HCT116 (cell line): ENCODE measurements at regions not wholly inside any gene's neighbourhood (a gene's known extent, or its start where the extent isn't known, plus 50 kb on each side); places are given as distances from the start of the nearest gene placed in this dataset.

ENCODE experiments used
- ATAC-seq: fragments of 200-7000 bp; cut with Tn5 transposase; 2 replicates; pipeline ENCODE4 v1.9.1; 2020; ENCODE audit warnings: mild to moderate bottlenecking, moderate library complexity
- BruUV-seq: library from RNA; stranded (reverse); fragments of 400-500 nt; replicated peaks from 2 replicates; lab custom pipeline; 2021; lab: Mats Ljungman, UMichigan
- CTCF ChIA-PET: fragments of 300-600 bp; sonication (Branson Sonifier 250); formaldehyde crosslinking; loops from one replicate; lab custom pipeline; 2021; ENCODE audit warnings: antibody characterized with exemption; lab: Charles Lee
- POLR2A ChIA-PET: fragments of 300-600, 350-600 bp; sonication (Branson Sonifier 250); formaldehyde crosslinking; loops from one replicate; lab custom pipeline; 2021; ENCODE audit warnings: antibody characterized with exemption; lab: Charles Lee
- RAD21 ChIA-PET, 2 experiments: fragments of 300-600 bp; sonication (Branson Sonifier 250); formaldehyde crosslinking; loops; one replicate each; lab custom pipeline; 2023; ENCODE audit warnings: low total read pairs in 2 of 2; ENCODE audit not compliant: uncharacterized antibody in 2 of 2, unreplicated experiment in 2 of 2, low non-redundant PET in 1 of 2; lab: Charles Lee
- DNase-seq: peaks from one replicate; pipeline ENCODE4 v3.0.0-alpha.2; 2010; ENCODE audit warnings: low read depth, low spot score
- H2AFZ ChIP-seq: fragments of 200-600 bp; shearing (Covaris generic), sonication (generic); 2 replicates; pipeline ENCODE4 v1.6.1; 2017; ENCODE audit warnings: low read depth, mixed run types, mixed read lengths, antibody characterized with exemption, low read length; ENCODE audit not compliant: poor library complexity, severe bottlenecking
- H3K27ac ChIP-seq: 2 replicates; pipeline ENCODE4 v1.5.1; 2012; ENCODE audit warnings: low read depth, low read length
- H3K27me3 ChIP-seq: fragments of 200-600 bp; sonication (generic); 2 replicates; pipeline ENCODE4 v1.6.1; 2016; ENCODE audit warnings: mixed run types, low read length, mixed read lengths; ENCODE audit not compliant: insufficient read depth
- H3K36me3 ChIP-seq, 2 experiments: fragments of 200-500 bp in 1 of 2; fragments of 200-600 bp in 1 of 2; sonication (Bioruptor generic) in 1 of 2; sonication (generic) in 1 of 2; 2 replicates each; pipeline versions ENCODE4 v1.5.1 to v1.6.1; 2014 to 2016; ENCODE audit warnings: low read length in 2 of 2, inconsistent platforms in 1 of 2, mixed read lengths in 1 of 2, mixed run types in 1 of 2; ENCODE audit not compliant: insufficient read depth in 2 of 2, control insufficient read depth in 1 of 2
- H3K4me1 ChIP-seq, 2 experiments: fragments of 200-600 bp in 1 of 2; sonication (generic) in 1 of 2; 2 replicates each; pipeline versions ENCODE4 v1.5.1 to v1.6.1; 2012 to 2017; ENCODE audit warnings: low read length in 2 of 2, inconsistent platforms in 1 of 2, mild to moderate bottlenecking in 1 of 2, mixed read lengths in 1 of 2, mixed run types in 1 of 2, moderate library complexity in 1 of 2; ENCODE audit not compliant: insufficient read depth in 2 of 2, control insufficient read depth in 1 of 2
- H3K4me2 ChIP-seq: fragments of 200-600 bp; sonication (generic); 2 replicates; pipeline ENCODE4 v1.6.1; 2017; ENCODE audit warnings: mixed run types, low read length, mixed read lengths
- H3K4me3 ChIP-seq, 2 experiments: fragments of 200-600 bp in 1 of 2; sonication (generic) in 1 of 2; replicated peaks in 1 of 2; 2 replicates each; pipeline ENCODE4 v1.5.1; 2011 to 2016; ENCODE audit warnings: low read length in 2 of 2, control low read depth in 1 of 2, low read depth in 1 of 2, mild to moderate bottlenecking in 1 of 2, mixed read lengths in 1 of 2, mixed run types in 1 of 2
- H3K79me2 ChIP-seq: fragments of 200-600 bp; sonication (generic); 2 replicates; pipeline ENCODE4 v1.6.1; 2017; ENCODE audit warnings: mild to moderate bottlenecking, mixed run types, low read length, moderate library complexity, mixed read lengths; ENCODE audit not compliant: insufficient read depth
- H3K9ac ChIP-seq: fragments of 200-600 bp; sonication (generic); 2 replicates; pipeline ENCODE4 v1.6.1; 2016; ENCODE audit warnings: low read length, mixed read lengths
- H3K9me2 ChIP-seq: fragments of 200-600 bp; sonication (generic), shearing (Covaris generic); 2 replicates; pipeline ENCODE4 v1.6.1; 2017; ENCODE audit warnings: mixed run types, mild to moderate bottlenecking, moderate library complexity; ENCODE audit not compliant: insufficient read depth
- H3K9me3 ChIP-seq, 2 experiments: fragments of 200-500 bp in 1 of 2; fragments of 200-600 bp in 1 of 2; sonication (Bioruptor generic) in 1 of 2; sonication (generic) in 1 of 2; 2 replicates each; pipeline ENCODE4 v1.6.1; 2014 to 2017; ENCODE audit warnings: low read length in 2 of 2, mixed read lengths in 2 of 2, inconsistent platforms in 1 of 2, low read depth in 1 of 2, mild to moderate bottlenecking in 1 of 2, mixed run types in 1 of 2, moderate library complexity in 1 of 2; ENCODE audit not compliant: control insufficient read depth in 1 of 2, insufficient read depth in 1 of 2
- H4K20me1 ChIP-seq: fragments of 200-600 bp; sonication (generic), shearing (Covaris generic); 2 replicates; pipeline ENCODE4 v1.6.1; 2017; ENCODE audit warnings: mixed run types, mild to moderate bottlenecking, moderate library complexity; ENCODE audit not compliant: insufficient read depth
- CEBPB ChIP-seq: IDR thresholded peaks from 2 replicates; pipeline ENCODE4 v1.6.1; 2012; ENCODE audit warnings: low read depth
- CTCF ChIP-seq, 3 experiments: fragments of 200-600 bp in 1 of 3; sonication (generic) in 1 of 3; IDR thresholded peaks in 2 of 3; conservative IDR thresholded peaks in 1 of 3; 2 replicates each; pipeline ENCODE4 v1.5.1; 2012 to 2017; ENCODE audit warnings: low read depth in 2 of 3, low read length in 2 of 3, antibody characterized with exemption in 1 of 3, borderline replicate concordance in 1 of 3, control low read depth in 1 of 3, mild to moderate bottlenecking in 1 of 3, mixed read lengths in 1 of 3, mixed run types in 1 of 3, moderate library complexity in 1 of 3; ENCODE audit not compliant: insufficient read depth in 1 of 3
- EGR1 ChIP-seq: IDR thresholded peaks from 2 replicates; pipeline ENCODE4 v1.6.1; 2012; ENCODE audit warnings: low read depth
- ELF1 ChIP-seq: IDR thresholded peaks from 2 replicates; pipeline ENCODE4 v1.6.1; 2012; ENCODE audit warnings: low read depth, borderline replicate concordance
- EZH2 ChIP-seq: fragments of 200-600 bp; sonication (generic); IDR thresholded peaks from 2 replicates; pipeline ENCODE4 v1.6.1; 2017; ENCODE audit warnings: antibody characterized with exemption, mixed run types
- EZH2phosphoT487 ChIP-seq: fragments of 200-600 bp; IDR thresholded peaks from 2 replicates; pipeline ENCODE4 v1.6.1; 2018; ENCODE audit warnings: antibody characterized with exemption, borderline replicate concordance
- POLR2AphosphoS5 ChIP-seq: IDR thresholded peaks from 2 replicates; pipeline ENCODE4 v1.6.1; 2011; ENCODE audit warnings: mild to moderate bottlenecking, low read depth, low read length, moderate library complexity
- SP1 ChIP-seq: IDR thresholded peaks from 2 replicates; pipeline ENCODE4 v1.6.1; 2012; ENCODE audit warnings: low read depth
- SRF ChIP-seq: IDR thresholded peaks from 2 replicates; pipeline ENCODE4 v1.6.1; 2012; ENCODE audit warnings: low read depth
- TCF7L2 ChIP-seq: IDR thresholded peaks from 2 replicates; pipeline ENCODE4 v1.7.0; 2011; ENCODE audit warnings: borderline replicate concordance, inconsistent platforms; ENCODE audit not compliant: insufficient read depth, insufficient read length; ENCODE audit errors: extremely low read depth
- YY1 ChIP-seq: IDR thresholded peaks from 2 replicates; pipeline ENCODE4 v1.6.1; 2011; ENCODE audit warnings: low read length, low read depth, moderate library complexity, mild to moderate bottlenecking; ENCODE audit not compliant: insufficient replicate concordance; ENCODE audit errors: extremely low read depth
- ZBTB33 ChIP-seq: IDR thresholded peaks from 2 replicates; pipeline ENCODE4 v1.6.1; 2011; ENCODE audit warnings: mild to moderate bottlenecking, low read length, moderate library complexity; ENCODE audit not compliant: insufficient replicate concordance; ENCODE audit errors: extremely low read depth
- ZFX ChIP-seq: fragments of 450-650 bp; IDR thresholded peaks from 2 replicates; pipeline ENCODE4 v1.6.1; 2017
- ZNF274 ChIP-seq: fragments of 200-500 bp; sonication (Bioruptor generic); IDR thresholded peaks from 2 replicates; pipeline ENCODE4 v1.6.1; 2014; ENCODE audit warnings: mild to moderate bottlenecking, low read depth, low read length, inconsistent platforms
- intact Hi-C: fragments of 100-400 bp; cut with micrococcal nuclease; formaldehyde crosslinking; loops from 2 replicates; pipeline ENCODE4 v1.10.0; 2022

GRCh38 chr2:16015210-16015902 is 75.0 kb downstream of the MYCN start:
- intact Hi-C loops, result no loop called here
- no peak for ATAC-seq

More at GRCh38 chr2:16015210-16015902, 75.0 kb downstream of the MYCN start:
- ChIA-PET POLR2A (no interaction called here), CTCF (no interaction called here), RAD21 (no interaction called here)
- TF ChIP-seq ZBTB33, result no peak
- no peak for TF ChIP-seq SRF
- TF ChIP-seq YY1, result no peak
- no peak for TF ChIP-seq CTCF (IDR thresholded peaks at IDR 0.05 in 2 of 3, conservative IDR thresholded peaks at IDR 0.05 in 1 of 3; ENCODE audit: borderline replicate concordance in 1 of 3, insufficient read depth in 1 of 3, low read depth in 2 of 3, low read length in 2 of 3)
- no peak for TF ChIP-seq EZH2
- TF ChIP-seq EZH2phosphoT487, result no peak
- no peak for TF ChIP-seq CEBPB
- no peak for TF ChIP-seq POLR2AphosphoS5
- TF ChIP-seq ELF1, result no peak
- no peak for TF ChIP-seq ZNF274
- TF ChIP-seq ZFX, result no peak
- TF ChIP-seq SP1, result no peak
- no peak for TF ChIP-seq TCF7L2
- no peak for TF ChIP-seq EGR1
- Histone ChIP-seq H3K36me3 (no peaks in the 10 kb centered on the region), H4K20me1 (no peaks in the 10 kb centered on the region), H3K9me3 (no peaks in the 10 kb centered on the region), H3K4me2 (no peak overlapping the region), H3K9ac (no peak overlapping the region), H2AFZ (no peak overlapping the region), H3K79me2 (no peaks in the 10 kb centered on the region), H3K4me3 (no peak overlapping the region), H3K27me3 (peaks cover 29% of the 10 kb centered on the region), H3K27ac (no peak overlapping the region), H3K4me1 (peaks cover 0 to 2% of the 10 kb centered on the region in 2 experiments; a peak in 1 of 4 replicates), H3K9me2 (no peaks in the 10 kb centered on the region)
- DNase-seq, result no peak
- no TSS peak for BruUV-seq
